ENCODE measurements at regions not wholly inside any gene's neighbourhood (a gene's known extent, or its start where the extent isn't known, plus 50 kb on each side); places are given as distances from the start of the nearest gene placed in this dataset.
"Not testable (repeated sequence)": the region's sequence is repeated elsewhere in the genome, so short reads cannot be mapped to it uniquely, and the experiment has no call there.

DNA sequence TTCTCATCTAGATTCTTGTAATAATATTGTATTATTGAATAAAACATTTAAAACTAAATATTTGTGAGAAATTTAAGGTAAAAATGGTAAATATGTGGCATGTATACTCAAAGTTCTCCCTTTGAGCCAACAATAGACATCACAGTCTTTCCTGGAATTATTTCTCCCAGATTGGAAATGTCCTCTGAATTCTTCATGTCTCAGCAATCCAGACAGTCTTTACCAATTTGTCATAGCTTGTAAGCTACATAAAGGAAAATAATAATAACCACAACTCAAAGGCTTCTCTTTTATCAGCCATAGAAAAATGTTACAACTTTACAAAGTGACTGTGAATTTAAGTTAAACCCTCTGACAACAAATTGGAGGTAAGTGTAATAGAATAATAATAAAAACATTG is 784.9 kb downstream of the EPHA4 start:
- no peak for DNase-seq

DNA sequence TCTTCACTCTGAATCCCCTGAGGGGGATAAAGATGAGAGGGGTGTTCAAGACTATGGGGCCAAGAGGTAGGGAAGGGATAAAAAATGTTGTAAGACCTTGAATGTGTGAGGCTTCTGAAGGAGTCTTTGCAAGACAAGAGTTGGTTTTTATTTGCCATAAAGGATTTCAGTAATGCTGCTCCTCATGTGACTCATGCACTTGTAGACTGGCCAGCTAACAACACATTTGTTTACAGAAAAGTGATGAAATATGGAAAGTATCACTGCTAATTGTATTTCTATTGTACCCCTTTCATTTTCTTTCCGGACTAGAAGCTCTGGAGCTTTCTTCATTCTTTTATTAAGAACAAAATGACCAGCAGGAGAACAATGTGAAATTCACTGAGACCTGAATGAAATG is 782.1 kb downstream of the EPHA4 start:
- no peak for DNase-seq

DNA sequence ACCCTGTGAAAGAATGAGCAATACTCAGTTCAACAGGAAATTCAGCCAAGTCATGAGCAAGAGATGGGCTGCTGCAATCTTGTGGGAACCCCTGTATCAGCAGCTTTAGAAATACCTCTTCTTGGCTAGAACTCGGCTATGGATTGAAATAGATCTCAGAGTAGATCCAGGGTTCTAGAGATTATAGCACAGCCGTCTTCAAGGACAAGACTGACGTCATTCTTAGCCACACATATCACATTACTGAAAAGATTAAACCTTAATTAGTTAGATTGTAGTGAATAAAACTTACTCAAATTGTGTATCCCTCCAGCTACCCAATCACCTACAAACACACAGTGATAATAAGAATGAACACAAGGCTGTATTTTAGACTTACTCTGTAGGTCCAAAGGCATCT is 776.4 kb downstream of the EPHA4 start:
- DNase-seq: no peak

DNA sequence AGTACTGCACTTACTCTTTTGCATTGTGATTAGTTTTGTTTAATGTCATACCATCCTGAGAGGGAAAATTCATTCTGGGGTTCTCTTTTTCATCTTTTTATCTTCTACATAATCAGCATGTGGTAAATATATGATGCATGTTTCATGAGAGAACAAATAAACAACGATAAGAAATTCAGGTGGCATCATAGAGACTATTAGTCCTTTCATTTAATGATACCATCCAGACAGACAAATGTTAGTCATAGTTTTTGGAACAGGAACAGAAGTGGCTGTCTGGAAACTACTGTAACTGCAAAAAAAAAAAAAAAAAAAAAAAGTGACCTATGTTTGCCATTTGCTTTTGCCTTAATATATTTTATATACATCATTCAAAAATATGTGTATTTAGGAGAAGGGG is 761.0 kb downstream of the EPHA4 start:
- no peak for DNase-seq

DNA sequence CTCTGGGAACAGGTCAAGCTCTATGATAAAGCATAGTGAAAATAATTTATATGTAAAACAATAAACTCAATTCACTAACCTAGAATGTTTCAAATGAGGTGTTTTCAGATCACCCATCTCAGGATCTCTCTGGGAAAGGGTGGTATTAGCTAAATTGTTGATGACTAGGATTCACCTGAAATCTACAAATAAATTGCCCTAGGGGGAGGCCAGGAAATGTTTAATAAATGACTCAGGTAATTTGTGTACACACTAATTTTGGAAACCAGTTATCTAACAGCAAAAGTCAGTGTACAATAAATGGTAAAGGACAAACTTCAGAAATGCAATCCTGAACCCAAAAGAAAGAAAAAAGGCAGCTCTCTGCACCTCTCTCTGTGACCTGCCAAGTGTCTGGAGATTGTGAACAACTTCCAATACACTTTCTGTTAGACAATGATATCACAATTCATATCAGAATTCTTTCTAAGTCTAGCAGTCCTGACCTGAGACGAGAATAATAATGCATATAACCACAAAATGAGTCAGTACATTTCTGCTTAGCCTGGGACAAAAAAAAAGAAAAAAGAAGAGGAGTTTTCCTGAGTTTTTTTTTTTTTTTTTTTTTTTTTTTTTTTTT is 760.0 kb downstream of the EPHA4 start:
- DNase-seq: no peak

DNA sequence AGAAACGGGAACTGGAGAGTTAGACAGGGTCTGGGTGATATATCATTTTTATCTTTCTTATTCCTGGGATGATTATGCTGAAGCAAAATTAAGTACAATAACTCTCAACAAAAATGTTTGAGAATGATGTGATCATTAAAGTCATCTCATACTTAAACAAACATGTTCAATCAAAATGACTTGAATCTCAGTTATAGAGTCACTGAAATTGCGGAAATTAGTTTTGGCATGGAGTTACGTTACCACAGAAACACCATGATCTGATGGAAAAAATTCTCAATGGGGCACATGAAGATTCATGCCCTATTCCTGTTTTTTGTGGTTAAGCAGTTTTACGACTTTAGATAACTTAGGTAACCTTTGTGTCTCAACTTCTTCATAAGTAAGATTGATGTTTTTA is 757.7 kb downstream of the EPHA4 start:
- no peak for DNase-seq

DNA sequence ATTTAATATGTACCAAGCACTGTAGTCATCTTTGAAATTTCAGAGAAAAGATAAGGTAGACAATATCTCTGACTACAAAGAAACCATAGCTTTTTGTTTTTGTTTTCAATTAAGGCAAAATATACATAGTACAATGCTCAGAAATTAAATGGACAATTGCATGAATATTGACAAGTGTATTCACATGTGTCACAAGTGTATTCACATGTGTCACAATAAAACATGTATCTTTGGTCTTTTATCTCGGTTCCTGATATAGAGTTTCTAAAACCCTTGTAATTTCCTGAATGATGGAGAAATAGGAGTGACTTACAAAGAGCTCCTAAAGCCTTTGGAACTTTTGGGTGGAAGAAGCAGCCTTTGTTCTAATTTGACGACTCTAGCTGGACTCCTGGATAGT is 756.4 kb downstream of the EPHA4 start:
- DNase-seq: no peak

DNA sequence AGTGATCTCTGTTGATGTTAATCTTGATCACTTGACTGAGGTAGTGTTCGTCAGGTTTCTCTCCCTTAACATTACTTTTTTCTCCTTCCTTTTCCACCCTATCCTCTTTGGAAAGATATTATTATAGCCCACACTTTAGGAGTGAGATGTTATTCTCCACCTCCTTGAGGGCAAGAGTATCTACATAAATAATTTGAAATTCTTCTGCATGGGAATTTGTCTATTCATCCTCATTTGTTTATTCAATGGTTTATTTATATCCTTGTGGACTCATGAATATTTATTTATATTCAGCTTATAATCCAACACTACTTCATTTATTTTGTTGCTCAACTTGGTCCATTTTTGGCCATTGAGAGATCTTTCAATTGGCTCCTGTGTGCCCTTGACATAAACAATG is 750.4 kb downstream of the EPHA4 start:
- no peak for DNase-seq

DNA sequence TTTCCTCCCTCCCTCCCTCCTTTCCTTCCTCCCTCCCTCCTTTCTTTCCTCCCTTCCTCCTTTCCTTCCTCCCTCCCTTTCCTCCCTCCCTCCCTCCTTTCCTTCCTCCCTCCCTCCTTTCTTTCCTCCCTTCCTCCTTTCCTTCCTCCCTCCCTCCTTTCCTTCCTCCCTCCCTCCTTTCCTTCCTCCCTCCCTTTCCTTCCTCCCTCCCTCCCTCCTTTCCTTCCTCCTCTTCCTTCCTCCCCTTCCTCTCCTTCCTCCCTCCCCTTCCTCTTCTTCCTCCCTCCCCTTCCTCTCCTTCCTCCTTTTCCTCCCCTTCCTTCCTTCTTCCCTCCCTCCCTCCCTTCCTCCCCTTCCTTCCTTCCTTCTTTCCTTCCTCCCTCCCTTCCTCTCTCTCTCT is 748.5 kb downstream of the EPHA4 start:
- DNase-seq: not testable (repeated sequence)

DNA sequence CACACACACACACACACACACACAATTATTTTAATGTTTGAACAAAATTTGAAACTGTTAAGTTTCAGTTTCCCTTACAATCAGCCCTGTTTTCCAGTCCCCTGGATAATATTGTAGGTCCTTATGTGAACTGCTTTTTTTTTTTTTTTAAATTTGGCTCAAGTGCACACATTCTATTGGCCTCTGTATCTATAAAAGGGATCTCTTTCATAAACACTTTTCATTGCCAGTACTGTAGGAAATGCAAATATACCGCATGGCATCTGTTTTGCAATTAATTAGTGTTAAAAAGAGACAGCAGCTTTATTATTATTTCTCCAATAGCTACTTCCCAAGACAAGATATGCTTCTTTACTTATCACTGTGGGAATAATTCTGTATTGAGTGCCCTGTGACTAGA is 738.7 kb downstream of the EPHA4 start:
- no peak for DNase-seq

DNA sequence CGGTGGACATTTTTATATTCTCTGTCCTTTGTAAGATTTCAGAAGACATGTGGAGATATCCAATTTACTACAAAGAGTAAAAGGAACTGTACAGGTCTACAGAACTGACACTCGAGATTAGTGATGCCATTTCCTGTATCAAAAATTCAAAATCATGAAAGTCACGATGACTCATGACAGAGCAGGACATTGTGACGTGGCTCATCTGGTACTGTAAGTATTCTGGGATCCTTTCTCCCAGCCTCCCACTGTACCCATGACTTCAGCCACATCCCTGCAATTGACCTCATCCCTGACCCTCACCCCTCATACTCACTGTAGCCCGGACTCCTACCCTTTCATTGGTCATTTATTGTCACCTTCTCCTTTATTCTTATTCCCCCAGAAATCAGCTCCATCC is 736.5 kb downstream of the EPHA4 start:
- DNase-seq: no peak

DNA sequence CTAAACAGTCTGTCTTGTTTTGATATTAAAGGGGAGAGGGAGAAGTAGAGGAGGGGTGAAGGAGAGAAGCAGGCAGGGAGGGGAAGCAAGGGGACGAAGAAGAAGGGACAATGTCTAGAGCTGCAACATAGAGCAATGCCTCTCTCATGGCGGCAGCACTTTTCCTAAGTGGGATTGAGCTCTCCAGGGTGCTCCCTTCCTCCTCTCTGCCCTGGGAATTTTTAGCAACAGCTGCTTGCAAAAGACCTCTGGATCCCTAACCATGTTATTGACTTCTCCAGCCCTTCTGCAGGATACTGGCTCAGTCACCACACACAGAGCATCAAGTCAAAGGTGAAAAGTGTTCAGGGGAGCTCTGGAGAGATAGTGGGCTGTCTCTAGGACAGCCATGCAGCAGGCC is 734.9 kb downstream of the EPHA4 start:
- peak; percentile 5 for DNase-seq

DNA sequence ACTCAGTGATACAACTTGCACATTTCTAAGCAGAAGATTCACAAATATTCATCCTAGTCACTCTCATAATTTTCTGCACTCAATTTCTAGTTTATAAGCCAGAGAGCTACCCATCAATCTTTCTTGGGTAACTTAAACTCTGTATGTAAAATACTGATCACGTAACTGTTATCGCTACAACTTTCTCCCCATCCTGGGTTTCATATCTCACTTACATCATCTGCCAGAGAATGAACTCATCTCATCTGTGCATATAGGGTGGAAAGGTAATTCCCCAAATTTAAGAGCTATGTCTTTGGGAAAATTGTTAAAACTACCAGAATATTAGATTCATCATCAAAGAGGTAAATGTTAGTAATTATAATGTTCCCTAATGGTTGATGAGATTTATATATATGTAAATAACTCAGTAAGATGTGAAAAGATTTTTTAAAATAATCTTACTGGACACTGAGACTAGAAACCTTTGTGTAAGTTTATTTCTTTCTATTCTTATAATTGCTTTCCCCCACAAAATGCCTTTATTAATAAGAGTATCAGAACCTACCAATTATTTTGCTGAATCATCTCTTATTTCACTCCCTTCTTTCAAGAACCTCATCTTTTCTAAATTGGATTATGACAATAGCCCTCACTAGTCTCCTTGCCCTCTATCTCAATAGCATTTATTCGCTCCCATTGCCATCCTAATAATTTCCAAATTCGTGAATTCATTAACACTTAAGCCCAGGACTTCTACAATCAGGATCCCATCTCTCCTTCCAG is 729.0 kb downstream of the EPHA4 start:
- DNase-seq: no peak

DNA sequence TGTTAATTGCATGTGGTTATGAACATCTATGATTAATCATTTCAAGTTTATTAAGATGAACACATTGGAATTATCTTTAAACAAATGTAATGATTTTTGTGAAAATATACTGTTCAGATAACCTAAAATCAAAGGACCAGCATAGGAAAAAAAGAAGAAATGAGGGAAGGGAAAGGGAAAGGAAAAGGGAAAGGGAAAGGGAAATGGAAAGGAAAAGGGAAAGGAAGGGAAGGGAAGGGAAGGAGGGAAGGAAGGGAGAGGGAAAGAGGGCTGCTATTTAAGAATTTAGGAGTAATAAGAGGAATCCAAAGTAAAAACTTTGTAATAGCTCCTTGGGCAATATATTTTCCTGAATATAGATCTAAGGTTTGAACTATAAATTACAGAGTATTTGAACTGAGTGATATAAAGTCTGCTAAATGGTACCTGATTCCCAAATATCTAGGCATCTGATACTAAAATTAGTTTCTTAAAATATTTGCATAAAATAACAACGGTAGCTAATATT is 726.3 kb downstream of the EPHA4 start:
- no peak for DNase-seq

DNA sequence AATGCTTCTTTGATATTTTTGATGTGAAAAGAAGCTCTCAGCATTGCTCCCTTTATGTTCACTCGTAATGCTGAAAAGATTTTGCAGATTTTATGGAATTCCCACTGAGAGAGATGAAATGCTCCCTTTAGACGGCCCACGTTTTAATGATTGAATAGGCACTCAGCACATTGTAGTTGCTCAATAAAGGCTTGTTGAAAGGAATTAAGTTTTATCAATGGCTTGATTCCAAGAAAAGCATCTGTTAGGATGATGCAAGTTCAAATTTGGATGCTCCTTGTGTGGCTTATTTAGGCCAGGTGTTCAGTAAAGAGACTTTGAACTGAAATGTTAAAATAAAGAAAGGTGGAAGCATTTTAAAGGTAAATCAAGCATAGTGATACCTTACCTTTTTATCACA is 725.1 kb downstream of the EPHA4 start:
- no peak for DNase-seq

DNA sequence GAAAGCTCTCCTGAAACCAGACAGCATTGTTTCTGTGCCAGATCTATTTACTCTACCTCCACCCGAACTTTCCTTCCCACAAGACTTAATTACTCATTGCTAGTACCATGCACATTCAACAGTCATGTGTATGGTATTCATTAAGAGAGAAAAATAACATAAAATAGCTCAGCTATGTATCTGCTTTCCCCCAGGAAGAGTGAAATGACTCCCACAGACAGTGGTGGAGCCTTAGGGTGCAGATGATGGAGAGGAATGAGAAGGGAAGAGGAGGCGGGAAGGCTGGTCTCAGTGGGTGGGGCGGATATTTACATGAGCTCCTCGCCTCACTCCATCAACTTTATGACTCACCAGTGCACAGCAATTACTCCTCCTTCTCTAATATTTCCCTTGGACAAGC is 724.5 kb downstream of the EPHA4 start:
- DNase-seq: peak; percentile 11

DNA sequence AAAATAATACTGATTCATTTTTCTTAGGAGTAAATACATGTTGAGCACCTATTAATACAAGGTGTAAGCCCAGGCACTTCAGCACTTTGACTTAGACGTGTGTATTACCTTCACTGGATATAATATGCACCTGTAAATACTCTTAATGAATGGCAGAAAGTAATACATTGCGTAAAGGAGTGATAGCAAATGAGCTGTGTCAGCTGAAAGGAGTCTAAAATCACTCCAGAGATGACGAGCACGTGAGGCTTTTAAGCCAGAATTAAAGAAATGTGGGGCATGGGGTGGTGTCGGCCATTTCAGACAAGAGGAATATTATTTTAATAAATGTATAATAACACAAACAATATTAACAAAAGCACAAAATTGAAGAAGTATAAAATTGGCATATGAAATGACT is 722.7 kb downstream of the EPHA4 start:
- no peak for DNase-seq

DNA sequence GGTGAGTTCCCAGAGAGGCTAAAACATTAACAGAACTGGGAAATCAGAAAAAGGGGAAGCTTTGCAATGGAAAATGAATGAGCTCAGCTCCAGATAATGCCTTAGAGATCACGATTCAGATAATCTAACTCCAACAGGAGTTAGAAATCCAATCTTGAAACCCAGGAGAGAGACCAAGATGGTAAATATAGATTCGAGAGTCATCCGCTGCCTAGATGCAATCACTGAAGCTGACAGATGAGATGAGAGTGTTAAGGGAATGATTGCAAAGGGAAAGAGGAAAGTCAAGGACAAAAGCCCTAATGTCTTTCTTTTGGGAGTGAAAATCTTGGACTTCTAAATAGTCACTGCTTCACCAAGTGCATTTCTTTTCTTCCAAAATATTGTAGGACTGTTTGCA is 722.0 kb downstream of the EPHA4 start:
- peak; percentile 5 for DNase-seq

DNA sequence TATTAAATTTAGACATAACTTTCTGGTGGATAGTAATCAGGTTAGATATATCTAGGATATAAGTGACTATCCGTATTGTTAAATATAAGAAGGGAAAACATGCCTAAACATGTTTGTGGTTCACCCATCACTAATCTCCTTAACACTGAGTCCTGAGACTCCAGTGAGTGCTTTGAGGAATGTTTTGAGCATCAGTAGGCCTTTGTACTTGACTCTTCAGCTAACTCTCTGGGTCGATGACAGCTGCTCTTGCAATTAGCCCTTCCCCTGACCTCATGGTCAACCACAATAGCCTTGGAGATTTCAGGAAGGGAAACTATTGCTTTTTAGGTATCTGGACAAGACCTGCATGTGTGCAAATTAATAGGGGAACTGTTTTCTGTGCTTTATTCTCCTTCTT is 716.8 kb downstream of the EPHA4 start:
- DNase-seq: peak; percentile 11

DNA sequence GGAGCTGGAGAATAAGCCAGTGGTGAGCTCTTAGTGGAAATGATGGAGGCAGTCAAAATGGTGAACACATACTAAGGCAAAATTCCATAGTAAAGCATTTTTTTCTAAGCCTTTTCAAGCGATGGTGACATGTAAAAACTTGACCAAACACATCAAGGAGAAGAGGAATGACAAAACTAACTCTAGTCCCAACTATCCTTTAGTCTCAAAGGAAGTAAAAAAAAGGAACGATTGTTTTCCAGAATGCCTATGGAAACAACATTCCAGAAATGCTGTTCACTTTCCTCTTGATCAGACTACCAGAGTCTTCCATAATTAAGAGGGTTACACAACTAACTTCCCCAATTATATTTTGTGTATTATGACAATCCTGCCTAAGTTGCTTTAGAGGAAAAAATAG is 715.6 kb downstream of the EPHA4 start:
- no peak for DNase-seq

DNA sequence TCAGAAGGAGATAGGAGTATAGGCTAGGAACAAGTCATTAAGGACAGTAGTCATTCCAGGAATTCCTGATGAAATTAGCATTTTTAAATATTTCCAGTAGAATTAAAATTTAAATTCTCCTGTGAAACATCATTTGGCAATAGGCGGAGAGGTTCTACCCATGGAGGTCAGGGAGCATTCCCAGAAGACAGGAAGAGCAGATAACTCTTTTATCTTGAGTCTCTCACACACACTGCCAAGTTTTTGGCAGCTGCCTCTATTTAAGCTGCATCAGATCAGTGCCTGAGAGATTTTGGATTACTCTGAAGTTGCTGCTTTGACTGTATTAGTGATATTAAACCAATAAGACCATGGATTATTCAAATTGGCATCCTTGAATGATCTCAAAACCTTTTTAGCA is 714.7 kb downstream of the EPHA4 start:
- no peak for DNase-seq

DNA sequence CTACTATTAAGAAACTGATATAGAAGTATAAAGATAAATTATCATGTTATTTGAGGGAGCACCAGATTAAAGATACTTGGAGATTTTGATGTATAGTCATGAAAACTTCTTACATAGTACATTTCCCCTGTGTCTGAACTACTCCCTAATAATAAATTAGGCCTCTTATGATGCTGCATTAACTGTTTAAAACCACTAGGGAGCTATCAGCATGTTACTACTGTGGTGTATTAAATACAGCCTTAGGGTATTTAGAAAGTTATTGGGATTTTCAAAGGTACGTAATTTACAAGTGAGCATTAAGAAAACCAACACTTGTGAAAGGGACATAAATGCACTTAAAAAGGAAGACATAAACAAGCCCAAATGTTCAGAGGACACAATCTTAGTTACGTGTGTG is 714.0 kb downstream of the EPHA4 start:
- no peak for DNase-seq

DNA sequence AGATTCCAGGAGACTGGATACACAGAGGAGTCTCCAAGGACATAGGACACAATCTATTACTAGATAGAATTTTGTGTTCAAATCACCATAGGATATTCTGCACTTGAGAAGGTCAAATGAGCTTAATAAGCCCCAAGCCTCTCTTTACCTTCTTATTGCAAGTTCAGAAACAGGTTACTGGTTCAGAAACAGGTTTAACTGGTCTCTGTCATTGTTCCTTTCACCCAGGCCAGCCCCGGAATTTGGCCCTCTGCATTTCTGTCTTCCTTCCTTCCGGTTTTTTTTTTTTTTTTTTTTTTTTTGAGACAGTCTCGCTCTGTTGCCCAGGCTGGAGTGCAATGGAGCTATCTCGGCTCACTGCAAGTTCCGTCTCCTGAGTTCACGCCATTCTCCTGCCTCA is 700.2 kb downstream of the EPHA4 start:
- no peak for DNase-seq
